ENCODE measurements at regions not wholly inside any gene's neighbourhood (a gene's known extent, or its start where the extent isn't known, plus 50 kb on each side); places are given as distances from the start of the nearest gene placed in this dataset.

DNA sequence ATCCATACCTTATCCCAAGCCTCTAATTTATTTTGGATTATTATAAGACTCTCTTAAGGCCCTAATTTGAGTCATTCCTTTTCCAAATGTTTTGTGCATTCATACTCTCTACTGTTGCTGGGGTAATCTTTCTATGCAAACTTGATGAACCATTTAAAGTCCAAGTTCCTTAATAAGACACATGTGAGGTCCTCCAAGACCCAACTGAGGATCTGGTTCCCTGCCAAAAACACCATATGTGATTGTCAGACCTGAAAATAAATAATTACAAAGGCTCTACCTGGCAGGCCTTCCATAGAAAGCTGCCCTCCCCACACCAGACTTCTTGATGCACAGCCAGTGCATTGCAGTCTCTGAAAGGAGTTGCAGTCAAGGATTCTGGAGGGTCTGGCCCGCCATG lies 257.9 kb upstream of the AKR1E2 start:
- DNase-seq, result peak; percentile 42

DNA sequence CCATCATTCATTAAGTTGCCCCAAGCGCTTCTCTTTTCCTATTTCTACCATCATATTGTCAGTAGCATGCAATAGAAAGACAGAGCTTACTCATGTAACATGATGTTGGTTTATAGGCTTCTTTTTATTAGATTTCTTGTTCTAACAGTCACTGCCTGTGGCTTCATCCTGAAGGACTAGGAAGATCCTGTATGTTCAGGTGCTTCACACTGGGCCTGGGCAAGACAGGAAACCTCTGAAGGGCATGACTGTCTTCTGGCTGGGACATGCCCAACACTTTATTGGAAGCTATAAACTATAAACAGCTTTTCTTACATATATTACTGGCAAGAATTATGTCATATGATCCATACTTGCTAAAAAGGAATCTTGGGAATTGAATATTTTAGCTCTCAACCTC lies 258.4 kb upstream of the AKR1E2 start:
- no peak for DNase-seq

DNA sequence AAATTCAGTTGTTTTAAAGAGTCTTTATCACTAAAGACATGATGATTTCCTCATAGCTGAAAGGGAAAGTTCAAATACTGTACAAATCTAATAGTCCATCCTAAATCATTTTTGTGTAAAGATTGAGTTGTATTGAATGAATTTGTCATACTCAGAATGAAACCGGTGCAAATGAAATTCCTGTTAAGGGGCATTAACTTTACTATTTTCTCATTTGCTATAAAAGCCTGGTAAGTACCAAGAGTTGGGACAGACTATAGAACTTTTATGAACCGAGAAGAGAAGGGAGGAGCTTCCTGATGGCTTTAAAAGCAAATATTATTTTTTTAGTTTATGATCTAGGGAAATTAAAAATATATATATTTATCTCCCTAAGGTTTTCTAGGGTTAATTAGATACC lies 260.0 kb upstream of the AKR1E2 start:
- DNase-seq, result no peak

DNA sequence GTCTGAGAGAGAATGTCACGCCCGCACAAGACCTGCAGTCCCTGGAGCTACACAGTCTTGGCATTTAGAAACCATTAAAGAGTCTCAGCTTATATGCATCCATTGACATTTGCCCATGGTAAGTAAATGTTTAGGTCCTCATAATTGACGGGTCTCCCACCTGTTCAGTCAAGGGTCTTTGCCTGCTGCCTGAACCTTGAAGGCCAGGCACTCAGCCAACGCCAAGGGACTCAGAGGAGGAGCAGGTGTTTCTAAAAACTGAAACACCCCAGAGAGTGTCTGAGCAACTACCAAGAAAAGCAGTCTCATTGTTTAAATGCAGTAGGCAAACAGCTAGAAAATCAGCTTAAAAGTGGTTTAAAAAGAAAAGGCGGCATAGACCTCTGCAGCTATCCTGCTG lies 264.7 kb upstream of the AKR1E2 start:
- peak; percentile 70 for DNase-seq

DNA sequence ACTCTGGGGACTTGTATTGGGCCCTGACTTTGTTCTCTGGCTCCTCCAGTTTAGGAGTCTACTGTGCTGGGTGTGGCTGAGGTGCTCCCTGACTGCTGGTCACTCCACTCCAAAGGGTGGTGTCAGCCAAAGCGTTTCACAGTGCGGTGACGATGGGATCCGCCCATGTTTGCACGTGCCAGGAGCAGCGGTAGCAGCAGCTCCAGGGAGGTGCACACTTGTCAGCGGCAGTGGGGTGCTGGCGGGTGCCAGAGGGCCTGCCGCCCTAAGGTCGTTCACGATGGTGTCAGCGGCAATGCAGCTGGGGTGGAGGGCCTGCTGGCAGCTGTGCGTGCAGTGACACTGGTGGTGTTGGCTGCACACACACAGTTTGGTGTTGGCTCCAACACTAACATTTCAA lies 268.5 kb upstream of the AKR1E2 start:
- no peak for DNase-seq

DNA sequence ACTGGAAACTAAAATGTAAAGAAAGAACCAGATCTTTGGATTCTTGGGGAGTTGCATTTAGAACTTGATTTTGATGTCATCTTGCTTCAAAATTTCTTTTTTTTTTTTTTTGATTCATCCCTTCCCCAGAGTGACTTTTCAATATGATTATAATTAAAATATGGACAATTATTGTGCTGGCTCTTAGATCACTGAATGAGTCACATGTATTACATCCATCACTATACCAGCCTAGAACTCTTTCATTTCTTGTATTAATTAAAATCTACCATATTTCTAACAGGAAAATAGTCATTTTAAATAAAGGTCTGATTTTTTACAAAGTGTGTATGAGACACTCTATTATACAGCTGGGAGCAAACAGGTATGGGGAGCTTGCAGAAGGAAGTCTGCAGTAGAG lies 269.5 kb upstream of the AKR1E2 start:
- DNase-seq, result no peak

DNA sequence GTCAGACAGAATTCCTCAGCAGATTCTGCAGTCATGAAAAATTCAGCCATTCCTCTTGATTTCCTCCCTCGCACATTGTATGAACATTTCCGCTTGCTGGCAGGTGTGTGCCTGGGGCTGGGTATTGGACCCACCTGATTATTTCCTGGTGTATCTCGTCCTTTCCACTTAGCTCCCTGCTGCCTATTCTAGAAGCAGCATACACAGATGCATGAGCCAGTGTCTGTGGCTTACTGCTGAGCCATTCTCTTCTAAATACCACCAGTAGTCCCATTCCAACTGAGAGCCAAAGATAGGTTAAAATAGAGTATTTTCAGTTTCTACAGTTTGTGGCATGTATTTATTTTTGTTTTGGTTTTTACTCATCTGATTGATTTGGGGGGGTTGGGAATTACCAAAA lies 270.1 kb upstream of the AKR1E2 start:
- DNase-seq, result no peak

DNA sequence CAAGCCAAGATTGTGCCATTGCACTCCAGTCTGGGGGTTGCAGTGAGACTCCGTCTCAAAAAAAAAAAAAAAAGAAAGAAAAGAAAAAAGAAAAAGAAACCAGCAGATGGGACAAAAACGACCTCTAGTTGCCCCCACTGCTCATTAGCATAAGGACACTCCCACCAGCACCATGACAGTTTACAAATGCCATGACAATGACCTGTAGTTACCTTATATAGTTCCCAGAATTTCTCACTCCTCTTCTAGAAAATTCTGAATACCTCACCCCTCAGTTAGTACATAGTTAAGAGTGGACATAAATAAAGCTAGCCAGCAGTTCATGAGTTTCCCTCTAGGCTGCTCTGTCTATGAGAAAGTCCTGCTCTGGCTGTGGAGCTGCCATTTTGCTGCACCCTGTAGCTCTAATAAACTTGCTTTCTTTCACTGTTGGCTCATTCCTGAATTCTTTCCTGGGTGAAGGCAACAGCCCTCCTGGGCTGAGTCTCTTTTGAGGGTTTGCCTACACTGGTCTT lies 276.8 kb upstream of the AKR1E2 start:
- no peak for DNase-seq

DNA sequence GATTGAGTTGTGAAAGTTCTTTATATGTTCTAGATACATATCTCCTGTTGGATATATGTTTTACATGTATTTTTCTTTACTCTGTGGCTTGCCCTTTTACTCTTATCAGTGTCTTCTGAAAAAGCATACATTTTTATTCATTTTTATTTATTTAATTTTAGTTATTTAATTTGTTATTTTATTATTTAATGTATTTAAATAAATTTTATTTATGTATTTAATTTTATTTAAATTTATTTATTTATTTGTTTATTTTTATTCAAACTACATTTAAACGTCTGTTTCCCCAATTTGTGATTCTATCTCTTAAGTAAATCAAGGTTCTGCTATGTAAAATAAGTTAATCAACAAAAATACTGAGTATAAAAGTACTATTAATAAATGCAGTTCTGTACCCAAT lies 279.1 kb upstream of the AKR1E2 start:
- no peak for DNase-seq

DNA sequence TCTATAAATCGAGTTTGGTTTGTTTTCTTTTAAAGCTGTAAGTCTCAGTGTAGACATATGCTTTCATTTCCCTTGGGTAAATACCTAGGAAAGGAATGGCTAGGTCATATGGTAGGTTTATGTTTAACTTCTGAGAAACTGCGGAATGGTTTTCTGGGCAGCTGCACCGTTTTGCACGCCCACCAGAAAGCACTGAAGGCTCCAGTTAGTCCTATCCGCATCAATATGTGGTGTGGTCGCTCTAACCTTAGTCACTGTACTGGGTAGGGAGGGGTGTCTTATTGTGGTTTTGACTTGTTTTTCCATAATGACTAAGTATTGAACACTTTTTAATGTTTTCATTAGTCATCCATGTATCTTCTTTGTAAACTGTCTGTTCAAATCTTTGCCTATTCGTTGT lies 279.5 kb upstream of the AKR1E2 start:
- DNase-seq, result no peak

DNA sequence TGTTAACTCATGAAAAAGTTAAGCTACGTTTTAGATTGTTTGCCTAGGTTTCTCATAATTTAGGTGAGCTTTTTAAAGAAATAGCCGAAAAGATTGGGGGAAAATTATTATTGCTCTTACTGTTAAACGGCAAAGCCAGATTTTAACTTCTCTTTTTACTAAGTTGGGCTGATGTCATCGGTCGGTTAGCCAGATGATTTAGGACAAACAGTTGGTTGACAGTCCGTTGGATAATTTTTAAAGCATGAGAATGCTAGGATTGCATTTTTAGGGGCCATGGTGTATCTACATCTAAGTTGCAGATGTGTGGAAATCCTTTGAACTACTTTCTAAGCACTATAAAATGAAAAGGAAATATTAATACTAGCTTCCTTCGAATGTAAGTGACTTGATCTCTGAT lies 280.9 kb upstream of the AKR1E2 start:
- DNase-seq, result no peak

DNA sequence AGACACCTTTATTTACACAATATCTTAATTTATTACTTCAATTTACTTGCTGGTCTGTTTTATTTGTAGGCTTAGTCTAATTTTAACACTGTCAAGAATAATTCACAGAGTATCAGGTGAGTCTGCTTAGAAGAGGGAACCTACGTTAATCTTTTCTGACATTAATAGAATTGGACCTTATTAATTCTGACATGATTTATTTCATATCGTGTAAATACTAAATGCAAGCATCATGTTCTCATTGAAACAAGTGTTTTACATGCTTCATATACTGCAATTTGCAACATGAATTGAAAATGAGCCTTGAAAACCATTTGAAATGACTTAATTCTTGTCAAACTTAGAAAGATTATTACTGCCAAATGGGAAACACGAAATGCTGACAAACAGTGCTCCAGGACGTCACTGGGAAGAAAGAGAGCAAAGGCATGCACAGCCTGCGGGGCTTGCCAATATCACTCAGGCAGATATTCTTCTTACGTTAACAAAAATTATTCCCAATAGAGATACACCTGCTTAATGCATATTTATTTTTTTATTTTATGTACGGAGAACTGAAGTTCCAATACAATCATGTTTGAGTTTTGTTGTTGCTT lies 282.0 kb upstream of the AKR1E2 start:
- DNase-seq, result no peak

DNA sequence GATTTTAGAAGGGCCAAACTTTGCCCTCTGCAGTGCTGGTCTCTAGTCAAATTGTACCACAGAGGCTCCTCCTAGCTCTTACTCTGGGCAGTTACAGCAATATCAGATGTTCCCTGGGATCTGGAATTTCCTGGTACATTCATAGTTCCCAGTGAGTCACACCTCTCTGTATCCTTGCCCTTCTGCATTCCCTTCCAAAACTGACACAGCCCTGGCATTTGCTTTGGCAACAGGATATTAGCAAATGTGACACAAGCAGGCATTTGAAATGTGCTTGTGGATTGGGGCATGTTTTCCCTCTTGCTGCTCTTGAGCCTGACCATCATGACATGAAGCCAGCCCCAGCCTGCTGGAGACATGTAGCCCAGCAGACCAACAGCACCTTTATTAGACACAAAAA lies 284.7 kb upstream of the AKR1E2 start:
- DNase-seq, result no peak

DNA sequence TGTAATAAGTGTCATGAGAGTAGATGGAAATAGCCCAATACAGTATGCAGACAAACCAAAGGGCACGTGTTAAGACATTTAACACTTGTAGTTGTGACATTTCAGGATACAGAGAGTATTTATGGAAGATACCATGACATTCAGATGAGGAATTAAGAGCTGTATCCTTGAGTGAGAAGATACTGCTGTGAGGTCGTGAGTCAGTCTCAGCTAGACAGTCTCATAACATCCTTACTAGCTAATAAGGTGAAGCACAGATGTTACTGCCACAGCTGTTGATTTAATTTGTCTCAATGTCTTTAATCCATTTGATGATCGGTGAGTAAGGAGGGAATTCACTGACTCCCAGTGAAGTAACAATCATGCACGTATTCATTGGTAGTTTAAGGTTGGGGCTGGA lies 288.0 kb upstream of the AKR1E2 start:
- DNase-seq, result no peak

DNA sequence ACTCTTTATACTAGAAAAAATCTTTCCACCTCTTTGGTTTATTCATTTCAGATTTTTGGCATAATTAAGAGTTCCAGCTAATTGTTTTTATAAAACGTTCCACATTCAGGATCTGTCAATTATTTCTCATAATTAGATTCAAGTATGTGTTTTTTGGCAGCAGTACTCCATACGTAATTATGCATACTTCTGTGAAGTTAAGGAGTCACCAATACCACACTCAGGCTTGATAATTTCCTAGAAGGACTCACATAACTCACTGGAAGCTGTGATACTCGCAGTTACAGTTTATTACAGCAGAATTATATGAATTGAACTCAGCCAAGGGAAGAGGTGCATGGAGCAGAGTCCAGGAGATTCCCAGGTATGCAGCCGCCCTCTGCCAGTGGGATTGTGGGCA lies 290.5 kb upstream of the AKR1E2 start:
- no peak for DNase-seq

DNA sequence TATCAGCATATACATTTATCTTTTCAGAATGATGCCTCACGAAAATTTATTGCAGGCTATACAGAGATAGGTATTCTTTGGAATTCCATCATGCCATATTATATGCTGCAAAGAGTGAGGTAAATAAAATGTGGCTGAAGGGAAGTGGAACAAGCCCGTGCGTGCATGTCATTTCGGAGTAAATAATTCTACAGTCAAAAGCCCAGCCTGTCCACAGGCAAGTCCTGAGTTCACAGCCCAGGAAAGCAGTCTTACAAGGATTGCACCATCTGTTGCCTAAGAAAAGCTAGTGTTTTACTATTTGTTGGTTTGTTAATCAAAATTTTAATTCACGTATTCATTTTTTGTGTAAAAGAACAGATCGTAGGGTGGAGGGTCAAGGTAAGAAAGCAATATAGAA lies 292.4 kb upstream of the AKR1E2 start:
- DNase-seq, result no peak

DNA sequence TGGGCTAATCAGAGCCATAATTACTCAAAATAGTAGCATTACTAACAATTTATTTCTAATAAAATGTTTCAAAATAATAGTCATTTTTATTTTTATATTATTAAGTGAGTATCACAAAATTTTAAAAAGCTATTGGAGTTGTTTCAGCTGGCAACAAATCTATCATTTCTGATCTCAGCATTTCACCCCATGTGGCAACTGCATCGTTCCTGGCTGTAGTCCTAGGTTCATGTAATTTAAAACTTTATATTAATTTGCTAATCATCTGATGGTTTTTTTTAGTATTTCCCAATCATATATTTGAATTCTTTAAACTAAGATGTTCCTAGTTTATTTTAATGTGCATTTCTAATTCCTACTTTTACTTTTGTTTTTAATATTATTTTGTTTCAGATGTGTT lies 293.0 kb upstream of the AKR1E2 start:
- no peak for DNase-seq

DNA sequence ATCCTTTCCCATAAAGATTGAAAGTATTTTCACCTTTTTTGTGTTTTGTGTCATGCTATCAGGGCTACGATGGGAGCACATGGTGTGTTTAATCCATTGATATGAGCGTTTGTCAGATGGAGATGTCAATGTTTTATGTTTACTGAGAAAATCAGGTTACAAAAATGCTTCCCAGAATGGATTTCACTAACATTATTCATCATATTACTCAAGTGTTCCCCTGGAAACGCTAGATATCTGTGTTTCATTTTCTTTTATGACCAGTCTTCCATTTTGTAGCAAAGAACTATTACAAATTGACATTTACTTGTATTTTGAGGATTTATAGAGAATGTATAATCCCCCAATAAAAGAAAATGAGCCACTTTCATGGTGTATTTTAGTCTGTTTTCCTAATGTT lies 293.5 kb upstream of the AKR1E2 start:
- no peak for DNase-seq

DNA sequence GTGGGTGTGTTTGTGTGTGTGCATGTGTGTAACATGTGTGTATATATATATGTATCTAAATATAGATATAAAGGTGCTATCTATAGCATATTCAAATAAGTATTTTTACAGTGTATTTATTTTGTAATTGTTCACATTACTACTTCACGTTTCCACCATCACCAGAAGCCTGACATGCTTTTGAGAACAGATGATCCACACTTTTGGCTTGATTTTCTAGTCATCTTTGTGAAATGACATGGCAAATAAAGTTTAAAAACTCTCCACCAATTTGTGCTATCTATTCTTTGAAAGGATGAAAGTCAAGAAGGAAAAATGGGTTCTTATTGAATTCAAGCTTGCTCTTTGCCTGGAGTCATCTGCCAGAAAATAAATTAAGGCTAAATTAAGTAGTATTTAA lies 294.0 kb upstream of the AKR1E2 start:
- no peak for DNase-seq

DNA sequence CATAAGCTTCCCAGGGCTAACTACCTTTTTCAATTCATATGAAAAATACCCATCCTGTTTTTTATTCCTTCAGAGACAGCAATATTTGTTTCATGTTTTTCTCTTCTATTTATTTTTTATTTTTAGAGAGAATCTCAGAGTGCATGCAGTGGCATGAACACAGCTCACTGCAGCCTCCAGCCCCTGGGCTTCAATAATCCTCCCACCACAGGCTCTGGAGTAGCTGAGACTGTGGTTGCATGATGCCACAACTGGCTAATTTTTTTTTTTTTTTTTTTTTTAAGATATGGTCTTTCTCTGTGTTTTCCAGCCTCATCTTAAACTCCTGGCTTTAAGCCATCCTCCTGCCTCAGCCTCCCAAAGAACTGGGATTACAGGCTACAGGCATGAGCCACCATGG lies 296.7 kb upstream of the AKR1E2 start:
- no peak for DNase-seq

DNA sequence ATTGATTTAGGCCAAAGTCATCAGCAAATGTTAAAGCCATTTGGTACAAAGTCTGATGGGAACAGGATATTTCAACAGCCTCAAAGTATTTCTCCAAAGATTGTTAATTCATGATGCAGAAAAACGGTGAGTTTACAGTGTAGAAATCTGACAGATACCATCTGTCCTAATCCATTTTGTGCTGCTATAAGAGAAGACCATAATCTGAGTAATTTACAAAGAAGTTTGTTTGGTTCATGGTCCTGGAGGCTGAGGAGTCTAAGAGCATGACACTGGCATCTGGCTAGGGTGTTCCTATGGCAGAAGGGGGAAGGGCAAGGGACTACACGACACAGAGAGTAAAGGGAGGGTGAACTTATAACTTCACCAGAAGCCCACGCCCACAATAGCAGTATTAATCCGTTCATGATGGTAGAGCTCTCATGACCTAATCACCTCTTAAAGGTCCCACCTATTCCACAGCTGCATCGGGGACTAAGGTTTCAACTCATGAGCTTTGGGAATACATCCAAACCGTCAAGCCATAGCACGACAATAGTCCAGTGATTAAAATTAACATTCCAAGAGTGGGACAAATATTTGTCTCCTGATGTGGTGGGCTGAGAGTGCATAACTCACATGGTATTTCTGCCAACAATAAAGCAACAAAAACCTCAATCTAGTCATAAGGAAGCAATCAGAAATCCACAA lies 298.6 kb upstream of the AKR1E2 start:
- DNase-seq, result no peak

DNA sequence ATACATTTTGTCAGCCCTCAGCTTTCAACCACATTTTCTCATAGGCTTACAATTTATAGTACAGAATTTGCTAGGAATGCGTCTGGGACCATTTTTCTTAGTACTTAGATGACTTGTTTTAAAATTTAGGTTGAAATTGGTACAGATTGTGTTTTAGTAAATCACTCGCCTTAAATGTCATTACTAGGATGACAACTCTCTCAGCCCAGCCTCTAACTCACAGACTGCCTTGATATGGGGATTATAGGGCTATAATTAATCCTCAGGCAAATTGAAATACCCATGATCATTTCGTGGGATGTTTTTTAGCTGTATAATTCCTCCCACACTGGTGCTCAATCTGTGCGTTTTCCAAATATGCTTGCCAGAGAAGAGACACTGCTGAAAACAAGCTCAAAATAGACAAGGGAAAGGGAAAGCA lies 299.7 kb upstream of the AKR1E2 start:
- DNase-seq, result no peak

DNA sequence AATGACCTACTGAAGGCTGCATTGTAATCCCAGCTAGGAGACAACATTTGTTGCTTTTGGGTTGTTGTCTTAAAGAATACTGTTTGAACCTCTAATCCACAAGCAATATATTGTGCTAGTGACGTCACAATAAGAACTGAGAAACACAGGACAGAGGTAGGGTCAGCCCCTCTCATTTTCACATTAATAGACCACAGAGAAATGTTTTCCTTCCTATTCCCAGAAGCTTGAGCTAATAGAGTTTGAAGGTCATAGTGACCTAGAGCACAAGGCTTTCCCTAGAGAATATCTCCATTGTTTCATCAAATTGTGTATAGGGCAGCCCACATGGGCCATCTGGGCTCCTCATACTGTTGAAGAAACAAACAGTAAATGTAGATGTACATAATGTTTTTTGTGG lies 300.9 kb upstream of the AKR1E2 start:
- DNase-seq, result no peak

DNA sequence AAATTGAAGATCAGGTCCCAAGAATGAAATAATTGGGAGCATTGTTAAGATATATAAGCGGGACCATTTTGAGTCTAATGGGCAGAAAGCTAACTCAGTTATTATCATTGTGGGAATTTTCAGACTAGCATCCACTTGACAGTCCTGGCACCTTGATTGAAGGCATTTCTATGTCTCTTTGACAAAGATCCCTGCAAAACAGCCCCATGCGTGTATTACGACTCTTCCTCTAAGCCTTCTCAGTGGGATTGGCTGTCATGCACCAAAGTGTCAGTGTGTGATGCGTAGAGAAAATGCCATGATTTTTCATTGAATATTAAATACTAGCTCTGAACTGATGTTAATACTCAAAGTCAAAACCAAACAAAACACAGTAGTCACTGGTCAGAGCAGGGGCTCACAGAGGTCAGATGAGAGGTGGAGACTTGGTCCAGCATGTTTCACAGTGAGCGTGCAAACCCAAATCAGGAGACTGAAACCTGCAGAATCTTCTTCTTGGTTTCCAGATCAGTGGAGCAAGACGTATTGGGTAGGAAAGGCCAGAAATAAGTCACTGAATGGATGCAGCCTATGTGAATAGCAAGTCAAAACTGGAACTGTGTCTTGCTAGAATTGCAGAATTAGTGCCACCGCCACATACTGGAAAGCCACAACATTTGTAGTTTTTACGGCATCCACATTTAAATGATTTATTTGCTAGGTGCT lies 303.6 kb upstream of the AKR1E2 start:
- DNase-seq, result no peak

Measured in NCI-H2171 (cell line).